ENCODE measurements at regions not wholly inside any gene's neighbourhood (a gene's known extent, or its start where the extent isn't known, plus 50 kb on each side); places are given as distances from the start of the nearest gene placed in this dataset.

DNA sequence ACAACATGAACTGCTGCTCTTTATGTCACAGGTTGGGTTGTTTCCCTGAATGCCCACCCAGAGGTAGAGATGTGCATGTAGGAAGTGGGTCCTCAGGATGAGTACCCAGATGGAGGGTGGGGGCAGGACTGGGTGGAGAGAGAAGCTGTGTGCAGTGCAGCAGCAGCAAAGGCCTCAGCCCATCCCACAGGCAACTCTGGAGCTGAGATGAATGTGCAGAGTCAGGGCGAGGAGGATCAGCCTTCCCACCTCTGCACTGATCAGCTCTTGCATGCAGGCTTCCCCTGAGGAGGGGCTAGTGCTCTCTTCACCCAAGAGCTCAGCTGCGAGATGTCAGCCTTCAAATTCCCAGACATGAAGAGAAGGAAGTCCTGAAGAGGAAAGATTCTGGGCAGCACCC lies 326.2 kb upstream of the RAB6C start:
- DNase-seq = no peak

DNA sequence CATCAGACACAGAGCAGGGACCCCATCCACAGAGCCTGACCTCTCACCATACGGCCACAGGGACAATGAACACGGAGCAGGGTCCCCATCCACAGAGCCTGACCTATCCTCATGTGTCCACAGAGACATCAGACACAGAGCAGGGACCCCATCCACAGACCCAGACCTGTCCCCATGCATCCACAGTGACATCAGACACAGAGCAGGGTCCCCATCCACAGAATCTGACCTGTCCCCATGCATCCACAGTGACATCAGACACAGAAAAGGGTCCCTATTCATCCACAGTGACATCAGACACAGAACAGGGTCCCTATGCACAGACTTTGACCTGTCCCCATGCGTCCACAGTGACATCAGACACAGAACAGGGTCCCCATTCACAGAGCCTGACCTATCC lies 325.1 kb upstream of the RAB6C start:
- no peak for DNase-seq

DNA sequence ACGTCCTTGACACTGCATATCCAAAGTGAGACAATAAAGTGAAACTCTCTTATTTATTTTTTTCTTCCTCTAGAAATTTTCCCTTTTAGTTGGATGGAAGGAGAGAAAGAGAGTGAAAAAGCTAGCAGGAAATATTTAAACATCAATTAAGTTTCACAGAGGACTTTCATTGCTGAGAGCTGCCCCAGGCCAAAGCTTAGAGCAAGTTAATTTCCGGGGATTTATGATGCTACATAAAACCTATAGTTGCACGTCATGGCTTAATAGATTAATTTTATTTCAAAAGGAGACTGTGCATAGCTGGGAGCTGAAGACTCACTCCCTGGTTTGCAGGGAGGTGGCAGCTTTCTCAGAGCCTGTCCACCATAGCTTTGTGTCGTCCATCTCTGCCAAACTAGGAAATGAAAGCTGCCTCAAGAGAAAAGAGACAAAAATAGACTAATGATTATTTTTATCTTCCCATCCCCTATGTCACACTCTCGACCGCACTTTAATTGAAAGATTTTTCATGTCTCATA lies 323.3 kb upstream of the RAB6C start:
- DNase-seq = no peak

DNA sequence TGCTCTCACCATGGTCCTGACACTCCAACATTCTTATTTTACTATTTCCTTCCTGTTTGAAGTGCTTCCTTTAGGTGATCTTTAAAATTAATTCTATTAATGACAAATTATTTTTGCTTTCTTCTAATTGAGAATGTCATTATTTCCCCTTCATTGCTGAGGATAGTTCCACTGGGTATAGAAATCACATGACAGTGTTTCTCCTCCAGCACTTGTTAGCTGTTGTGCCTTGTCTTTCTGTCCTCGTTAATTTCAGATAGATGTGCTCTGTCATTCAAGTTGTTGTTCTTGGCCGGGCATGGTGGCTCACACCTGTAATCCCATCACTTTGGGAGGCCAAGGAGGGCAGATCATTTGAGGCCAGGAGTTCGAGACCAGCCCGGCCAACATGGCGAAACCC lies 321.0 kb upstream of the RAB6C start:
- no peak for DNase-seq

DNA sequence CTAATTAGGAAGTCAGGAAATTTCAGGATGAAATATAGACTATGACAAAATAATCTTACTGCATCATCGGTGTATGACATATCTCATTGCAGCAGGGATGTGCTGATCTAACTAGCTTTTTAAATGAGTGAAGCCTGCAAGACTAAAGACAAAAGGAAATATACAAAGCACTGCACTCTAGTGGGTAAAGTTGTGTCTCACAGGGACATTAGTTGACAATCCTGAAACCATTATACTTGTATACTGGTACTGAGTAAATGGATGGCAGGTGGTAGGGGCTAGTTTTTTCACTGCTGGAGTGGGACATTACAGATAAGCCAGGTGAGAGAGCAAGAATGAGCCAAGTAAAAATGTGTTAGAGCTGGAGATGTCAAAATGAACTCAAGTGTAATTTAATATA lies 317.5 kb upstream of the RAB6C start:
- no peak for DNase-seq

DNA sequence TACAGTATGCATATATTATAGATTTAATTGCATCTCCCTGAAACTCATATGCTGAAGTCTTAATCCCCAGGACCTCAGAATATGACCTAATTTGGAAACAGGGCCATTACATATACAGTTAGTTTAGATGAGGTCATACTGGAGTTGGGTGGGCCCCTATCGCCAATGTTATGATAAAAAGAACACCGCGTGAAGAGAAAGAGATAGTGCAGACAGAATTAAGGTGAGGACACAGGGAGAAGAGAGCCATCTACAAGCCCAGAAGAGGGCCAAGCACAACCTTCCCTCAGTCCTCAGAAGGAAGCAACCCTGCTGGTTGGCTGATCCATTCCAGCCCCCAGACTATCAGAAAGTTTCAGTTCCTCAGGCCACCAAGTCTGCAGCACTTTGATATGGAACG lies 311.9 kb upstream of the RAB6C start:
- DNase-seq = no peak

DNA sequence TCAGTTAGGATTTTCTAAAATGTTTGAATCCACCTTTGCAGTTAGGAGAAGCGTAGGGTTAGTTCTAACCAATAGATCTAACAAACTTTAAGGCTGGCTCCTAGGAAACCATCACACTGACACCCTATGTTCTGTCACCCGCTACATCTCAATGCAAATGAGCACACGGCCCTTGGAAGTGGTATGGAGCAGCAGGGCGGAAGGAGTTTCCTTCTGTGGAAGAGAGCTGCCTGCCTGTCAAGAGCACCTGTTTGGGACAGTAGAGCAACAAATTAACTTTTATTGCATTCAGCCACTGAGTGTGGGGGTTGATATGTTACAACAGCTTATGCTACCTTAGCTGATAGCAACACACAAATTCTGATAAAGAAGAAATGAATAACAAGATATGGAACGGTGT lies 306.9 kb upstream of the RAB6C start:
- no peak for DNase-seq

DNA sequence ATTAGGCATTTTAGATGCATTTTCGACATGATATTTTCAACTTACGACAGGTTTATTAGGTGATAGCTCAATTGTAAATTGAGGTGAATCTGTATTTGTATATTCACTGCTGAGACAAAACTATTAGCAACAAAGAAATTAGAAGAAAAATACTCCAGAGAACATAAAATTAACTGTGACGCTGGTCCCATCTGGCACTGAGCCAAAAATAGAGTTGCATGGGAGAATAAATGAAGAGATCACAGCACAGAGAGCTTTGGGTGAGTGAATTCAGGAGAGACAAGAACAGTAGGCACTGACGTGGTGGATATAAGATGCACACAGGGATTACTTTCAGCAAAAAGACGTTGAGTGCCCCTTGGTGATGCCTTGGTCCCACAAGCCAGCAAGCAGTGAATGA lies 306.2 kb upstream of the RAB6C start:
- no peak for DNase-seq

DNA sequence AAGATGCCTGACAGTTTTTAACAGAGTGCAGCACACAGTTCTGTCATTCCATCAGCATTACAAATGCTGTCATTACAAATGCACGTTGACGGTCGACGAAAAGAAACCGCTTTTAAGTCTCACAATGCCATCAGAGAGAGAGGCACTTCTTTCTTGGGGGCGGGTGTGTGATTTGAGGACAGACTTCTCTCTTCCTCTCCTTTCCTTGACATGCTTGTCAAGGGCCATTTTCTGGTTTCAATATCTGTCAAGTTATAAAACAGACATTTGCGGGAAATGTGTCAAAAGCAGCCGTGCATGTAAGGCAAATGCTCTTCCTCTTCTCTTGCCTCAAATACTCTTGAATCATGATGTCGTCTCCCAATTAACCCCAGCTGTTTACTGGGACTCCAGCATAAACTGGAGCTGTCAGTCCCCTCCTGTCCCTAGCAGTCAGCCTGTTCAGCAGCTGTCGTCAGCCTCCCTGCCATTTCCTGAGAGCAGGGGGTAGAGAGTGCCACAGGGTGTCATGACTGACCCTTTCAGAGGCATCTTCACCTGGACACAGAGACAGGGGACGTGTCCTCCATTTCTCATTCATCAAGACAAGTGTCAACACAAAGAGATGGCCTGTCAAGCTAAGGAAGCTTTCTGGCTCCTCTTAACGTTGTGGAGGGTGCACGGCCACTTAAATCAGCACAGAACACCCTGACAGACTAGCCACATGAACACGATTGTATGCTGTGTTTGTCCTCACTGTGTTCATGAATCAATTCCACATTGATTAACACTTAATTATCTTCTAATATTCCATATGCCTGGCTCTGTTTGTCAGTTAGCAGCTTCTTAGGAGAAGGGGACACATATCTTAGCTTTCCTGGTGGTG lies 305.4 kb upstream of the RAB6C start:
- DNase-seq = no peak

DNA sequence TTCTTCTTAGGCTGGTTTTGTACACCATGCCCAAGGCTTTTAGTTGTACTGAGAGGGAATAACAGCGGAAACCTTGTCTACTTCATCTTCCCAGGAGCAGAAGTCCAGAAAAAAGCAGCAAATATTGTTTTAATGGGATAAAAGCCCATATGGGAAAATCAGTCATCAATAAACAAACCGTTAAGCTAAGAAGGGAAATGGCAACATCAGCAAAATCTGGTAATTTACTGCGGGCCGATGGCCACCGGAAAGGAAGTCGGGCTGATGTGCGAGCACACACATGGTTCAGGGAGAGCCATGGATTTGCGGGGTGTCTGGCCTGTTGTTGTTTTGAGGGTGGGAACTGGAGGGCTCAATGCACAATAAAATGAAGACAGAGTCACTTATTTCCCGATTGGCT lies 300.7 kb upstream of the RAB6C start:
- DNase-seq = no peak

DNA sequence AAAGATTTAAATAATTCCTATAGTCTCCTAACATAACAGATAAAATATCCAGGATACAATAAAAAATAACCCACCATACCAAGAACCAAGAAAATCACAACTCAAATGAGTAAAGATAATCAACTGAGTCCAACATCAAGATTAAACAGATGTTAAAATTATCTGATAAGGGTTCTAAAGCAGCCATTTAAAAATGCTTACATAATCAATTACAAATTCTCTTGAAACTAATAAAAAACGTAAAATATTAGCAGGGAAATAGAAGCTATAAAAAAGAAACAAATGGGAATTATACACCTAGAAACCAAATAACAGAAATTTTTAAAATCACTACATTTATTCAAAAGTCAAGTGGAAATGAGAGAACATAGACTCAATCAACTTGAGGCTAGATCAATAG lies 297.7 kb upstream of the RAB6C start:
- no peak for DNase-seq

DNA sequence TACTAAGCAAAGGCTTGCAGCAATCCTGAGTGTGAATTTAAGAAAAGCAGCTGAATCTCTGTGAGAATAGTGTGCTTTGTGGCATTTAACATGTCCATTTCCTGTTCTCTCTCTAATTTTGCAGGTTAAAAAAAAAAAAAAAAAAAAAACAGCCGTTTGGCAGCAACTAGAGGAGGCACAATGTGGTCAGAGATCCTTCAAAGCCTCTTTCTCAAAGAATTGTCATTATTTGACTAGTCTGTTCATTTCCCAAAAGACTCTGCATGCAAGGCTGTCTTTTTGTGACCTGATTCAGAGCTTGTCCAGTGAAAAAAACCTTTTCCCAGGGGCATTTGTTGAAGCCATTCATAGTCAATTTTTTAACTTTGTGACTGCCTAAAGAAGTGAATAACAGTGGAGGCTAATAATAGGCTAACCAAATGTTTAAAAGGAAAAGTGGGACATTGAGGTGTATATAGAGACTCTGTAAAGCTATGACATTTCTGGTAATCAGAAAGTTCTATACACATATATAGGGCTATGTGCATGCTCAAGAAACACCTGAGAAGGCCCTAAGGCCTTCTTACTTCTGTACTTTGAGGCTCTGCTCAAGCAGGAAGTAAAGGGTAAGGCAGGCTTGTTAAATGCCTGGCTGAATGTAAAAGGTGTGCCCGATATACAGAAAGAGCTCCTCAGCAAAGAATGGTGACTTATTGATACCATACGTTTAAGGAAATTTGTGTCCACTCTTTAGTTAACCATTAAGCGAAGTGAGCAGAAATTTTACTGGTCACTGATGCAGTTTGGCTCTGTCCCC lies 289.6 kb upstream of the RAB6C start:
- no peak for DNase-seq

DNA sequence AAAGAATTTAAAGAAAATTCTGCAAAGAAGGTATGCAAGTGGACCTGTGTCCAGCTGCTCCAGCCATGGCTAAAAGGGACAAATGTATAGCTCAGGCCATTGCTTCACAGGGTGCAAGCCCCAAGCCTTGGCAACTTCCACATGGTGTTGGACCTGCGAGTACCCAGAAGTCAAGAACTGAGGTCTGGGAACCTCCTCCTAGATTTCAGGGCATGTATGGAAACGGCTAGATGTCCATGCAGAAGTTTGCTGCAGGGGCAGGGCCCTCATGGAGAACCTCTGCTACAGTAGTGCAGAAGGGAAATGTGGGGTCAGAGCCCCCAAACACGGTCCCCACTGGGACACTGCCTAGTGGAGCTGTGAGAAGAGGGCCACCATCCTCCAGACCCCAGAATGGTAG lies 284.0 kb upstream of the RAB6C start:
- no peak for DNase-seq

DNA sequence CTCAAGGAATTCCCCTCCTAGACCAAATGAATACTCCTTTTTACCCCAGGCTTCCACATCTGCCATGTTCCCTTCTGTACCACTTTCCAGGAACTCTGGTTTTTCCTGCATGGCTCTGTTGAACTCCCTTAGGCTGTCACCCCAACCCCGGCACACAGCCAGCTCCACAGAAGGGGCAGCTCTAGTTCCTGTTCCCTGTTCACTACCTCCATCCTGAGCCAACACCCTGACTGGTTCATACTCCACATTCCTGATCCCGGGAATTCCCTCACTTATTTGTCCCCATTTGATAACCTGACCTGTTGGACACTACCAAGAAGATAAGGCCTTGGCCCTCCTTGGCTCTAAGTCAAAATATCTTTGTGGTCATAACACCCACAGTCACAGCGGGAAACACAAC lies 280.9 kb upstream of the RAB6C start:
- no peak for DNase-seq

DNA sequence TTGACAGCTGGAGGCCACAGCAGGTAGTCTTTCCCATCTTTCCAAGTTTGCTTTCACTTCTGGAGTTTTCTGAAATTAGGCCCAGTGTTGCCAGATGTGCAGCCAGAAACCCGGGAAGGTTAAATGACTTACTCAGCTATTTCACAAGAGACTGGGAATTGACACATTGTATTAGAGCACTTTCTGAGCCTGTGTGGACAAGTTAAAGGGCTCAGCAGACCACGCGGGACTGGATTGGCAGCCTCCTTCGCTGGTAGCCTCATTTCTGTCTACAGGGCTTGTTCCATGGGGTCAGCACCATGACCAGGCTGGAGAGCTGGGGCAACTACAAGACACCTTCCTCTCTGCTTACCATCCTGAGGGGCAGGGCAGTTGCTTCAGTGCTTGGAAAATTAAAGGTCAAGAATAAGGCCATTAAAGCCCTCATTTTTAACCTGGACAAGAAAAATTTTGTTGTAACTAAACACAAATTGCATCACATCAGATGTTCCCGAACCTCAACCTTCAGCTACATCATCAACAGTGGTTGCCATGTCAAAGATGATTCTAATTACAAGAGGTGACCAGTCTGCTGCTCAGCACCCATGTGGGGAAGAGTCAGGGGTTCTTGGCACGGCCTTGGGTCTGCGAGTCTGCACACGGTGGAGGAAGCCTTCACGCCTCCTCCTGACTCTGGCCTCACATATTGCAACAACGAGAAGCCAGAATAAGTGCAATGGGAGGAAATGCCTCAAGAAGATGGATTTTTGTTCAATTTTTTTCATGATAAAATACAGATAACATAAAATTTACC lies 279.5 kb upstream of the RAB6C start:
- no peak for DNase-seq

DNA sequence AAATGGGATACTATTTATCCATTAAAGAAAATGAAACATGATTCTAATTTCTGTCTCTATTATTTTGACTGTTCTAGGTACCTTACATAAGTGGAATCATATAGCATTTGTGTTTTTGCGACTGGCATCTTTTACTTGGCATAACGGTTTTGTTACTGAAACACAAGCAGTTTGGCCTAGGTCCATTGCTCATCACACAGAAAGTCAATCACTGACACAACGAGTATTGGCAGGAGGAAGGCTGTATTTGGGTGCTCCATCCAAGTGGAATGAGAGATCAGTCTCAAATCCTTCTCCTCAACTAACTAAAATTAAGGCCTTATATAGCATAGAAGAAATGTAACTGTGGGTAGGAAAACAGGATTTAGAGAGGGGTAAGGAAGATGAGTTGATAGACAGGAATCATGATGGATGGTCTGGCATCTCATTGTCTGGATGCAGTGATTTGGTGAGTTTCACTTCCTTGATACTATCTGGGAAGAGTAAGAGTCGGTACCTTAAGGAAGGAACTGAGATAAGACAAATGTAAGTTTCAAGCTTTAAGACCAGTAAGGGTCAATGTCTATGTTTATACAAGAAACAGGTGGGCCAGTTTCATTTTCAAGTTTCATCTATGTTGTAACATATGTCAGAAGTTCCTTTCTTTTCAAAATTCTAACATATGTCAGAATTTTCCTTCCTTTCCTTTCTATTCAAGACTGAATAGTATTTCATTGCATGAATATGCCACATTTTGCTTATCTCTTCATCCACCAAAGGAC lies 276.9 kb upstream of the RAB6C start:
- no peak for DNase-seq

DNA sequence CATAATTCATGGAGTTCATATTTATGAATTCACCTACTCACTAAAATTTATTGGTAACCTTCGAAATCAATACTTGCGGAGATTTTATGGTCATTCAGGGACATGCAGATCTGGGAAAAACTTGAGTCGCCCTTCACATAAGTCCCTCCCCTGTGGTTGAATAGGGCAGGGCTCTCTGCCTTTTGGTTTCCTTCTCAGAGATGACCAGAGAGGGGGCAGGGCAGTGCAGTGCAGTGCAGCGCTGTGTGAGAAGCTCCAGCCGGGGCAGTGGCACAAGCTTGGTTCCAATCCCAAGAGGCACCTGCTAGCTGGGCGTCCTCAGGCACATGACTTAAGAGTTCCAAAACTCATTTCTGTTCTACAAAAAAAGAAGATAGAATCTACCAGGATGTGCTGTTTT lies 274.4 kb upstream of the RAB6C start:
- DNase-seq = no peak

DNA sequence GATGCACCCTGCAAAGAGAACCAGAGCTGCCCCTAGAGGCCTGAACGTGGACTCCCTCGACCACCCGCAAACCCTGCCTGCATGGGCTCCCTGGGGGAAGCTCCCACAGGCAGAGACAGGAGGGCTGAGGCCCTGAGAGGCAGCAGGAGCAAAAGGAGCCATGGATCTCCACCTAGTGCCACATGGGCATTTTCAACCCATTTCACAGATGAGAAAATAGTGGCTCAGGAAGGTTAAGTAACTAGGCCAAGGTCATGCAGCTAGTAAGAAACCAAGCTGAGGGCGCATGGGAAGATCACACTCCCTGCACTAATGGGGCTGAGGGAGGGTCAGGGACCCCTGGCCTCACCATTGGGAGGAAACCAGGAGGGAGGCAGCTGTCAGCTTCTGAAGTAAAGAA lies 271.7 kb upstream of the RAB6C start:
- no peak for DNase-seq

DNA sequence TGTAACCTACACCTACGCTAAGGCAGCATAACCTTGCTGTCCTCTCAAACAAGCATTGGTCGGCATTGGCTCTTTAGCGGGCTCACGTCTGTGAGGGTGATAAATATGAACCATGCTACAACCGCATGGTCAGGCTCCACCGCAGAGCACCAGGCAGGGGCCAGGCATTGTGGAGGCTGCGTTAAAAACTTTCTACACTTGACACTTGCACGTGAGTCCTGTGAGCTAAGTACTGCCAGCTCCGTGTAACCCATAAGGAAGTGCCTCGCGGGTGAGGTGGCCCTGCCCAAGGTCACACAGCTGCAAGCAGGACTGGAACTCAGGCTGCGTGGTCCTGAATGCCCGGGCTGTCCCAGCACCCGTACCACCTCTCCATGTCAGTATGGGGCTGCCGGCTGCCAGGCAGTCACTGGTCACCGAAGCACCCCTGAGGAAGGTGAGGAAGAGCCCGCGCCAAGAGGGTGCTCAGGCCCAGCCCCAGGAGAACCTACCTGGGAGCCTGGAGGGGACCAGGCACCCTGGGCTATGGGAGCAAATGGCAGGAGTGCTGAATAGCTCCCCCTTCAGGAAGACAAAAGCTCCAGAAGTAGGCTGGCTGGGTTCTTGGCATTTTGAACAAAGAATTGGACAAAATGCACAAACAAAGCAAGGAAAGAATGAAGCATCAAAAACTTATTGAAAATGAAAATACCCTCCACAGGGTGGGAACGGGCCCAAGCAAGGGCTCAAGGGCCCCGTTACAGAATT lies 271.1 kb upstream of the RAB6C start:
- DNase-seq = no peak

DNA sequence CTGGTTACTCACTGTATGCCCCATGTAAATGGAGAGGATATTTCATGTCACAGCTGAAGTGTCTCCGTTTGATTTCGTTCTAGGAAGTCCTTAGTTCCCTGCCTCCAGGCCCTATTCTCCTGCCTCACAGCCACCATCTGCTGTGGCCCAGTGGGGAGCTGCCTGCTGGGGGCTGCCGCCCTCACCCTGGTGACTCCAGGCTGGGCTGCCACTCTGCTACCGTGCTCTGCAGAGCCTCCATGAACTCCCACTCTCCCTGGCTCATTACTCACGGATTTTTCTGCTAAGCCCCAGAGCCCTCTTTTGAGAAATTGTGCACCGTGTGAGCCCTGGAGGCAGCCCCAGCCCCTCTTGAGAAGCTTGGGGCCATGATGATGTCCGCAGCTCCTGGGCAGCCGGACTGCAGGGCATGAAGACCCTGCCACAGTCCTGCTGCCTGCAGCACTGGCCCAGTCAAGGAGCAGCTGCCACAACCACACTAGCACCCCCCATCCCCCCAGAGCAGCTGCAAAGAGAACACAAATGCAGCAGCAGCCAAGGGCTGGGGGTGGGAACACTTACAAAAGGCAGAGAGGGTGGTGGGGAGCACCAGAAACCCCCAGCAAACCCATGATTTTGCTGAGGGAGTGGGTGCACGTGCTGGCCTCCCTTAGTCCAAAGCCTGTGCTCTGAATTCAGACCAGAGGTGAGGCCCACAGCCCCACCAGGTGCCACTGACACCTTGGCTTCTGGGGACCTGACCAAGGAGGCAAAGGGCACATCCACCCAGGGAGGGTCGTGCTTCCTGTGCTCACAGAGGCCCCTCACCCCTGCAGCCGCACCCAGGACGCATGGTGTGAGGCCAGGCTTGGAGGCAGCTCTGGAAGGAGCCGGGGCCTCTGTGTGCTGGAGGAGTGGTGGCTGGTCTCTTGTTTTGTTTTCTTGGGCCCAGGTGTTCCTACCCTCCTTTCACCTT lies 270.2 kb upstream of the RAB6C start:
- no peak for DNase-seq
